ENCODE measurements at regions not wholly inside any gene's neighbourhood (a gene's known extent, or its start where the extent isn't known, plus 50 kb on each side); places are given as distances from the start of the nearest gene placed in this dataset.
"Not testable (repeated sequence)": the region's sequence is repeated elsewhere in the genome, so short reads cannot be mapped to it uniquely, and the experiment has no call there.

DNA sequence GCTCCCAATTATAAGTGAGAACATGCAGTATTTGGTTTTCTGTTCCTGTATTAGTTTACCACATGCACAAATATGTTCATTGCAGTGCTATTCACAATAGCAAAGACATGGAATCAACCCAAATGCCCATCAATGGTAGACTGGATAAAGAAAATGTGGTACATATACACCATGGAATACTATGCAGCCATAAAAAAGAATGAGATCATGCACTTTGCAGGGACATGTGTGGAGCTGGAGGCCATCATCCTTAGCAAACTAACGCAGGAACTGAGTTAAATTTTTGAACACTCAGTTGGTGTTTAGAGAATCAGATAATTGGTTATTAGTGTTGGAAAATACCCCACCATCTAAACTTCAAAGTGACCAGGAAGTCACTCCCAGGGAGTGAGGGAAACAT lies 111.2 kb upstream of the LYZL2 start:
- TF ChIP-seq, protein P1, sequence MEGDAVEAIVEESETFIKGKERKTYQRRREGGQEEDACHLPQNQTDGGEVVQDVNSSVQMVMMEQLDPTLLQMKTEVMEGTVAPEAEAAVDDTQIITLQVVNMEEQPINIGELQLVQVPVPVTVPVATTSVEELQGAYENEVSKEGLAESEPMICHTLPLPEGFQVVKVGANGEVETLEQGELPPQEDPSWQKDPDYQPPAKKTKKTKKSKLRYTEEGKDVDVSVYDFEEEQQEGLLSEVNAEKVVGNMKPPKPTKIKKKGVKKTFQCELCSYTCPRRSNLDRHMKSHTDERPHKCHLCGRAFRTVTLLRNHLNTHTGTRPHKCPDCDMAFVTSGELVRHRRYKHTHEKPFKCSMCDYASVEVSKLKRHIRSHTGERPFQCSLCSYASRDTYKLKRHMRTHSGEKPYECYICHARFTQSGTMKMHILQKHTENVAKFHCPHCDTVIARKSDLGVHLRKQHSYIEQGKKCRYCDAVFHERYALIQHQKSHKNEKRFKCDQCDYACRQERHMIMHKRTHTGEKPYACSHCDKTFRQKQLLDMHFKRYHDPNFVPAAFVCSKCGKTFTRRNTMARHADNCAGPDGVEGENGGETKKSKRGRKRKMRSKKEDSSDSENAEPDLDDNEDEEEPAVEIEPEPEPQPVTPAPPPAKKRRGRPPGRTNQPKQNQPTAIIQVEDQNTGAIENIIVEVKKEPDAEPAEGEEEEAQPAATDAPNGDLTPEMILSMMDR (IDR thresholded peaks at IDR 0.05; ENCODE audit: poor library complexity) = not testable (repeated sequence)
- not testable (repeated sequence) for TF ChIP-seq EZH2 (IDR thresholded peaks at IDR 0.05; ENCODE audit: borderline replicate concordance); EZH2phosphoT487 (IDR thresholded peaks at IDR 0.05; ENCODE audit: low read depth, severe bottlenecking, unreplicated experiment)

Data from hepatocyte (in vitro differentiated cells).